ENCODE measurements at regions not wholly inside any gene's neighbourhood (a gene's known extent, or its start where the extent isn't known, plus 50 kb on each side); places are given as distances from the start of the nearest gene placed in this dataset.

DNA sequence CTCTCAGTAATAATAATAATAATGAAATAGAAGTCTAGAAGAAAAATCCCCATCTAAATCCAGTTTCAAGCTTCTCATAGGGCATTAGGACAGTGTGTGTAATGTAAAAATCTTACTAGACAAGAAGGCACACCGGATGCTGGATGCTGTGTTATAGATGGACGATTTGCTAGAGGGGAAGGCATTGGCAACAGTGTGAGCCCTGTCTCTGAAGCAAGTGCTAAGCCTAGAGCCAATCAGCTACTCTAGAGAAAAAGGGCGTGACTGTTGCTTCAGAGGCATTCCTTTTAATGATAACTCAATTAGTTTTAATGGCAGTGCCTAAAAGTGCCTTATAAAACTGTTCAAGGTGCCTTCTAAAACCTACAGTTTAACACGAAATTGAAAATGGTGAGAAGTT lies 344.9 kb downstream of the TDRD15 start:
- CTCF ChIA-PET = no interaction called here
- TF ChIP-seq, protein P1, sequence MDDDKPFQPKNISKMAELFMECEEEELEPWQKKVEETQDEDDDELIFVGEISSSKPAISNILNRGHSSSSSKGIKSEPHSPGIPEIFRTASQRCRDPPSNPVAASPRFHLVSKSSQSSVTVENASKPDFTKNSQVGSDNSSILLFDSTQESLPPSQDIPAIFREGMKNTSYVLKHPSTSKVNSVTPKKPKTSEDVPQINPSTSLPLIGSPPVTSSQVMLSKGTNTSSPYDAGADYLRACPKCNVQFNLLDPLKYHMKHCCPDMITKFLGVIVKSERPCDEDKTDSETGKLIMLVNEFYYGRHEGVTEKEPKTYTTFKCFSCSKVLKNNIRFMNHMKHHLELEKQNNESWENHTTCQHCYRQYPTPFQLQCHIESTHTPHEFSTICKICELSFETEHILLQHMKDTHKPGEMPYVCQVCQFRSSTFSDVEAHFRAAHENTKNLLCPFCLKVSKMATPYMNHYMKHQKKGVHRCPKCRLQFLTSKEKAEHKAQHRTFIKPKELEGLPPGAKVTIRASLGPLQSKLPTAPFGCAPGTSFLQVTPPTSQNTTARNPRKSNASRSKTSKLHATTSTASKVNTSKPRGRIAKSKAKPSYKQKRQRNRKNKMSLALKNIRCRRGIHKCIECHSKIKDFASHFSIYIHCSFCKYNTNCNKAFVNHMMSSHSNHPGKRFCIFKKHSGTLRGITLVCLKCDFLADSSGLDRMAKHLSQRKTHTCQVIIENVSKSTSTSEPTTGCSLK (tag by site-specific recombination; IDR thresholded peaks at IDR 0.05) = no peak
- TF ChIP-seq YY1 (tag by site-specific recombination; IDR thresholded peaks at IDR 0.05) (no peak), EGR2 (tag by site-specific recombination; IDR thresholded peaks at IDR 0.05; ENCODE audit: low read depth) (no peak), ZNF335 (tag by site-specific recombination; conservative IDR thresholded peaks at IDR 0.05) (no peak), ZNF391 (tag by site-specific recombination; IDR thresholded peaks at IDR 0.05; ENCODE audit: borderline replicate concordance, low read depth) (no peak), ZNF830 (tag by site-specific recombination; IDR thresholded peaks at IDR 0.05; ENCODE audit: low read depth) (no peak), OSR2 (tag by site-specific recombination; IDR thresholded peaks at IDR 0.05) (no peak), SCRT2 (tag by site-specific recombination; IDR thresholded peaks at IDR 0.05) (no peak), ZNF571 (tag by site-specific recombination; IDR thresholded peaks at IDR 0.05) (no peak), ZNF660 (tag by site-specific recombination; IDR thresholded peaks at IDR 0.05) (no peak), ZNF658 (tag by site-specific recombination; IDR thresholded peaks at IDR 0.05) (no peak), ZNF76 (tag by site-specific recombination; IDR thresholded peaks at IDR 0.05; ENCODE audit: borderline replicate concordance, low read depth) (no peak), IKZF3 (tag by site-specific recombination; IDR thresholded peaks at IDR 0.05) (no peak), ZFP41 (tag by site-specific recombination; IDR thresholded peaks at IDR 0.05; ENCODE audit: borderline replicate concordance) (no peak), ZNF664 (tag by site-specific recombination; IDR thresholded peaks at IDR 0.05) (no peak), ZNF223 (tag by site-specific recombination; IDR thresholded peaks at IDR 0.05) (no peak)
- TF ChIP-seq, protein P2, sequence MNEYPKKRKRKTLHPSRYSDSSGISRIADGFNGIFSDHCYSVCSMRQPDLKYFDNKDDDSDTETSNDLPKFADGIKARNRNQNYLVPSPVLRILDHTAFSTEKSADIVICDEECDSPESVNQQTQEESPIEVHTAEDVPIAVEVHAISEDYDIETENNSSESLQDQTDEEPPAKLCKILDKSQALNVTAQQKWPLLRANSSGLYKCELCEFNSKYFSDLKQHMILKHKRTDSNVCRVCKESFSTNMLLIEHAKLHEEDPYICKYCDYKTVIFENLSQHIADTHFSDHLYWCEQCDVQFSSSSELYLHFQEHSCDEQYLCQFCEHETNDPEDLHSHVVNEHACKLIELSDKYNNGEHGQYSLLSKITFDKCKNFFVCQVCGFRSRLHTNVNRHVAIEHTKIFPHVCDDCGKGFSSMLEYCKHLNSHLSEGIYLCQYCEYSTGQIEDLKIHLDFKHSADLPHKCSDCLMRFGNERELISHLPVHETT (tag by site-specific recombination; IDR thresholded peaks at IDR 0.05) = no peak
- TF ChIP-seq, protein P3, sequence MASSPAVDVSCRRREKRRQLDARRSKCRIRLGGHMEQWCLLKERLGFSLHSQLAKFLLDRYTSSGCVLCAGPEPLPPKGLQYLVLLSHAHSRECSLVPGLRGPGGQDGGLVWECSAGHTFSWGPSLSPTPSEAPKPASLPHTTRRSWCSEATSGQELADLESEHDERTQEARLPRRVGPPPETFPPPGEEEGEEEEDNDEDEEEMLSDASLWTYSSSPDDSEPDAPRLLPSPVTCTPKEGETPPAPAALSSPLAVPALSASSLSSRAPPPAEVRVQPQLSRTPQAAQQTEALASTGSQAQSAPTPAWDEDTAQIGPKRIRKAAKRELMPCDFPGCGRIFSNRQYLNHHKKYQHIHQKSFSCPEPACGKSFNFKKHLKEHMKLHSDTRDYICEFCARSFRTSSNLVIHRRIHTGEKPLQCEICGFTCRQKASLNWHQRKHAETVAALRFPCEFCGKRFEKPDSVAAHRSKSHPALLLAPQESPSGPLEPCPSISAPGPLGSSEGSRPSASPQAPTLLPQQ (tag by site-specific recombination; IDR thresholded peaks at IDR 0.05) = no peak
- H3K4me3 ChIP-seq (ENCODE audit: low read depth, low read length) = no peak overlapping the region
- no peak overlapping the region for H3K27ac ChIP-seq (ENCODE audit: extremely low read depth, low read depth, low read length)
- POLR2A ChIA-PET = no interaction called here
- no peaks in the 10 kb centered on the region for H3K4me1 ChIP-seq (ENCODE audit: control insufficient read depth, insufficient read depth, low read length)
- H3K36me3 ChIP-seq (ENCODE audit: control insufficient read depth in 2 of 2, insufficient read depth in 1 of 2, low read length in 2 of 2) = no peaks in the 10 kb centered on the region
- H3K9me3 ChIP-seq (ENCODE audit: control insufficient read depth, insufficient read depth, low read depth, low read length) = no peaks in the 10 kb centered on the region

DNA sequence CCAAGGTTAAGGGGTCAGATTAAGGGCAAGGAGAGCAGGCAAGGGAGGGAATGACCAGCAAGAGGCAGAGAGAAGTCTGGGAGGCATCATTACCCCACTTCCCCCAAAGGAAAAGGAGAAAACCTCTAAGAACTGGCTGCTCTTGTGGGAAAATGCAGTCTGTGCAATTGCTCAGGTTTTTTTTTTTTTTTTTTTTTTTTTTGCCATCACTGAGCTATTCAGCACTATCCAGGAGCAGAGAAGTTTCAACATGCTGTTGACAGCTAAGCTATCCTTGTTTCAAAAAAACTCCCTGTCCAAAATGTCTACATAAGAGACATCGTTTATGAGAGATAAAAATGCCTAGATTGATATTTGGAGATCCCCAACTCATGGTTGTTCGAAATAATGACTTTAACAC lies 345.4 kb downstream of the TDRD15 start:
- CTCF ChIA-PET = no interaction called here

More for the DNA sequence above, 345.4 kb downstream of the TDRD15 start:
- TF ChIP-seq ZIC2 (tag by site-specific recombination; IDR thresholded peaks at IDR 0.05) = no peak
- no peak for TF ChIP-seq ZNF354C (tag by site-specific recombination; IDR thresholded peaks at IDR 0.05; ENCODE audit: borderline replicate concordance, low read depth)
- no peak for TF ChIP-seq GLIS2 (tag by site-specific recombination; IDR thresholded peaks at IDR 0.05)
- no peak for TF ChIP-seq ZNF768 (tag by site-specific recombination; IDR thresholded peaks at IDR 0.05)
- TF ChIP-seq ZNF350 (tag by site-specific recombination; IDR thresholded peaks at IDR 0.05) = no peak
- TF ChIP-seq HOXC10 (CRISPR knock-in tag; IDR thresholded peaks at IDR 0.05) = no peak
- no peaks in the 10 kb centered on the region for H3K4me1 ChIP-seq (ENCODE audit: control insufficient read depth, insufficient read depth, low read length)
- H3K36me3 ChIP-seq (ENCODE audit: control insufficient read depth in 2 of 2, insufficient read depth in 1 of 2, low read length in 2 of 2) = no peaks in the 10 kb centered on the region
- POLR2A ChIA-PET = no interaction called here
- no peak overlapping the region for H3K27ac ChIP-seq (ENCODE audit: extremely low read depth, low read depth, low read length)
- no peak overlapping the region for H3K4me3 ChIP-seq (ENCODE audit: low read depth, low read length)
- H3K9me3 ChIP-seq (ENCODE audit: control insufficient read depth, insufficient read depth, low read depth, low read length) = no peaks in the 10 kb centered on the region

Data from HEK293 (cell line).